Skeletal muscle satellite cell (primary cell): ENCODE measurements at regions not wholly inside any gene's neighbourhood (a gene's known extent, or its start where the extent isn't known, plus 50 kb on each side); places are given as distances from the start of the nearest gene placed in this dataset.

Source experiments
- H3K27me3 ChIP-seq: 2 replicates; pipeline ENCODE4 v1.7.0; 2013; ENCODE audit warnings: low read length; ENCODE audit not compliant: control insufficient read depth, insufficient read depth
- H3K36me3 ChIP-seq: 2 replicates; pipeline ENCODE4 v1.7.0; 2013; ENCODE audit warnings: mild to moderate bottlenecking, control low read depth, low read length; ENCODE audit not compliant: insufficient read depth
- H3K4me1 ChIP-seq: 2 replicates; pipeline ENCODE4 v1.7.0; 2013; ENCODE audit warnings: low read length; ENCODE audit not compliant: control insufficient read depth, insufficient read depth
- H3K4me2 ChIP-seq: 2 replicates; pipeline ENCODE4 v1.7.0; 2013; ENCODE audit warnings: mild to moderate bottlenecking, low read length
- H3K4me3 ChIP-seq: 2 replicates; pipeline ENCODE4 v1.7.0; 2013; ENCODE audit warnings: low read length
- H3K9ac ChIP-seq: 2 replicates; pipeline ENCODE4 v1.7.0; 2013; ENCODE audit warnings: mild to moderate bottlenecking, low read depth, low read length, moderate library complexity
- H3K9me3 ChIP-seq: replicated peaks from 2 replicates; pipeline ENCODE4 v1.7.0; 2013; ENCODE audit warnings: mild to moderate bottlenecking, control low read depth, low read length

DNA sequence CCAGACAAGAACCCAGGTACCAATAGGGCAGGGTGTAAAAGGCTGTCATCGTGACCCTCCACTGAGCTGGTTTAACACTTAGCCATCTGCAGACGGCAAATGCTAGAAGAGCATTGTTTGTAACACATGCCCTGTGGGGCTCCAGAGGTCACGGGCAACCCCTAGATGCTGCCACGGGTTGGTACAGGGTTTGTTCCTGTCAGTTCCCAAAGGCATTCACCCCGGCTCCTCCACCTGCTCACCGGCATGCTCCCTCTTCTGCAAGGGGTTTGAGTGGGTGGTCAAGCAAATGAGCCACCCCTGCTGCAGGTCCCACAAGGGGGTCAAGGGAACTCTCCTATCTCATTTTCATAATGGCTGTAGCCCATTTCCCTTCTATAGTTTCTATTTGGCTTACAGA is 229.3 kb downstream of the ZPLD1 start:
- H3K27me3 ChIP-seq: peaks cover 45% of the 10 kb centered on the region
- no peaks in the 10 kb centered on the region for H3K4me1 ChIP-seq
- H3K4me2 ChIP-seq: no peak overlapping the region
- H3K4me3 ChIP-seq: no peak overlapping the region
- H3K9ac ChIP-seq: no peak overlapping the region
- H3K36me3 ChIP-seq: no peaks in the 10 kb centered on the region
- no peaks in the 10 kb centered on the region for H3K9me3 ChIP-seq

DNA sequence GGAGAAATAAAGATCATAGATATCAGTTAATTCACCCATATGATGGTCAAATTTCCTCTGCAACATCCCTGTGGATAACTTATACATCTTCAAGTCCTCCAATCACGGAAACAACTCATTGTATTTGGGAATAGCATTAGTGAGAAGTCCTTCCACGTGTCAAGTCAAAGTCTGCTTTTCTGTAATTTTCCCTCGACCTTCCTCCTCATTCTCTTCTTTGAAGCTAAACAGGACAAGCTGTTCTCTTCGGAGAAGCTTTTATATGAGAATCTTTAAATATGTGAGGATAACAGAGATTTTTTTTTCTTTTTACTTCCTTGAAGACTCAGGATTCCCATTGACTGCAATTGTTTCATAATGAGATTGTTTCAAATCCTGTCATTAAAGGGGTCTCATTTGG is 230.4 kb downstream of the ZPLD1 start:
- H3K9me3 ChIP-seq: no peaks in the 10 kb centered on the region
- H3K4me1 ChIP-seq: no peaks in the 10 kb centered on the region
- peaks cover 47% of the 10 kb centered on the region for H3K27me3 ChIP-seq
- H3K36me3 ChIP-seq: no peaks in the 10 kb centered on the region
- H3K4me3 ChIP-seq: no peak overlapping the region
- H3K4me2 ChIP-seq: no peak overlapping the region
- no peak overlapping the region for H3K9ac ChIP-seq

DNA sequence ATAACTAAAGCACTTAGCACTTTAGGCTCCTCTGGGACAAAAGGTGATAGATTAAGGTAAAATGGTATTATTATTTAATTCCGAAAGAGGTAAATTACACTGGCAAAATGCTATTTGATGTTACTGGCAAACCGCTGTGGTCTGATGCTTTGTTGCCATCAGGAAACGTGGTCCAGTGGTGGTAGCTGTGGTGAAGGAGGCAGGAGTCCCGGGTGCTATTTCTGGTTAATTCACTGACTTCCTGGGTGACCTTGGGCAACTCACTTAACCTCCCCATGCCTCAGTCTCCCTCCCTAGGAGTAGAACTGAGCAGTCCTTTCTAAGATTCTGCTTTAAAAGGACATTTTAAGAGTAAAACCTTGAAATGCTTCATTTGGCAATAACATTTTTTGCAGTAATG is 233.4 kb downstream of the ZPLD1 start:
- H3K9me3 ChIP-seq: no peaks in the 10 kb centered on the region
- peaks cover 49% of the 10 kb centered on the region for H3K27me3 ChIP-seq
- no peak overlapping the region for H3K4me2 ChIP-seq
- no peak overlapping the region for H3K9ac ChIP-seq
- H3K4me3 ChIP-seq: no peak overlapping the region
- no peaks in the 10 kb centered on the region for H3K4me1 ChIP-seq
- no peaks in the 10 kb centered on the region for H3K36me3 ChIP-seq

DNA sequence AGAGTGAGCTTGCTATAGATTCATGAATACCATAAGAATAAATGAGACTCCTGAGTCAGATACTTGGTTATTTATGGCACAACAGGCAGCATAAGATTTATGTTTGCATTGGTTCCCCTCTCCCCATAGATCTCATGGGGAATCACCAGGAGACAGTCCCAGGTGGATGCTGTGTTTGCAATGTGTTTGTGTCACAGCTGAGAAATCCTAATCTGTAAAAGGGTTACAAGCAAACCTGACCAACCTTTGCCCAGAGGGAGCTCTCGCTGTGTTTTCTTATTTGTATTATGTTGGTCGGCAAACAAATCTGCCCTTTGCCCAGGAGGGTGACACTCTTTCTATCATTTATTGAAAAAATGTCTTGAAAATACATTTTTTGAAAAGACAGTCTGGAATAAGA is 236.2 kb downstream of the ZPLD1 start:
- Histone ChIP-seq H3K4me2 (no peak overlapping the region), H3K9ac (no peak overlapping the region), H3K9me3 (no peaks in the 10 kb centered on the region), H3K27me3 (peaks cover 54% of the 10 kb centered on the region), H3K4me1 (no peaks in the 10 kb centered on the region), H3K36me3 (no peaks in the 10 kb centered on the region), H3K4me3 (no peak overlapping the region)

DNA sequence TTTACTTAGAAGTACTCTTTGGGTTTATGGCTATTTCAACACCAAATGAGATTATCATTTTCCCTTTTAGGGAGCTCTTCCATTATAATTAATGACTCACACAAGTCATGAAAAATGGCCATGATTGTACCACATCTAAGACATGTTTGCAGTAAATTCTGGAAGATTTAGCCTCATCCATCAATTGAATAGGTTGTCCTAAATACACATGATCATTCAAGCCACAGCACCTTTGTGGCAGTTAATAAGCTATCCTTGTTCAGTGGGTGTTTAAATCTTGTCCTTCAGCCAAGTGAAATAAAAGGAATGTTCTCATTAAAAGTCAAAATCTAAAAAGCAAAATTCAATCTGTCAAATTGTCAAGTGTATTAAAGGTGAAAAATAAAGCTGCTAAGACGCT is 237.5 kb downstream of the ZPLD1 start:
- Histone ChIP-seq H3K4me2 (no peak overlapping the region), H3K4me3 (no peak overlapping the region), H3K9me3 (no peaks in the 10 kb centered on the region), H3K27me3 (peaks cover 44% of the 10 kb centered on the region), H3K36me3 (no peaks in the 10 kb centered on the region), H3K4me1 (no peaks in the 10 kb centered on the region), H3K9ac (no peak overlapping the region)

DNA sequence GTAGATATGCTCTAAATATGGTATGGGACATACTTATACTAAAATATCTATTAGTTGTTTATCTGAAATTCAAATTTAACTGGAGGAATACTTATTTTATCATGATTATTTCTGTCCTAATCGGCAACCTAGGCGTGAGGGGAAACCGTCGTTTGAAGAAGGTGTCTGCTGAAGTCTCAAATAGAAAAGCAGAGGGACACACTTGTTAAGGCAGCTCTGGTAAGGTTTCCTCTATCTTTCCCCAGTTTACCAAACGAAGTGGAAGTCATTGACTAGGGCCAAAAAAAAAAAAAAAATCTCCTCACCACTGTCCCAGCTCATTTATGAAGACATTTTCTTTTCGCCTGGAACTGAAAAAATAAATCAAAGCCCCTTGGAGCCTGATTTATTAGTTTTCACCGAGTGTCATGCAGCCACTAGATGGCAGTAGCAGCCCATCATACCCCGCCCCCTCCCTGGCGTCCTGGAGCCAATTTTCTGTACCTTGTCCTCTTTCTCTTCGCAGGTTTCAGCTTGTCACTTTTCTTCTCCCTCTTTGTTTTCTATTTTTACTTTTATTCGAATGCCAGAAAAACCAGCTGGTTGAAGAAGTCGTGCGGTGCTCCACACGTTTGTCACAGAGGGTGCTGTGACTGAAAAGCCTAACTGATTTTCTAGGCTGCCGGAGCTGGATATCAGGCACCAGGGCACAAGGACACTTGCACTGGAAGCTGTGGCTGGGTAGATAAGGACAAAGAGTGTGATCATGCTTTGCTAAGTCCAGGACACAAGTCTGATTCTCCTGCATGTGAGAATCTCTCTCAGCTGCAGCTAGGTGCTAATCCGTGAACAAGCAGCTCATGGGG is 238.7 kb downstream of the ZPLD1 start:
- Histone ChIP-seq H3K36me3 (no peaks in the 10 kb centered on the region), H3K4me2 (peak overlapping the region; percentile 45), H3K4me3 (no peak overlapping the region), H3K9me3 (no peaks in the 10 kb centered on the region), H3K27me3 (peaks cover 36% of the 10 kb centered on the region), H3K9ac (no peak overlapping the region), H3K4me1 (no peaks in the 10 kb centered on the region)

DNA sequence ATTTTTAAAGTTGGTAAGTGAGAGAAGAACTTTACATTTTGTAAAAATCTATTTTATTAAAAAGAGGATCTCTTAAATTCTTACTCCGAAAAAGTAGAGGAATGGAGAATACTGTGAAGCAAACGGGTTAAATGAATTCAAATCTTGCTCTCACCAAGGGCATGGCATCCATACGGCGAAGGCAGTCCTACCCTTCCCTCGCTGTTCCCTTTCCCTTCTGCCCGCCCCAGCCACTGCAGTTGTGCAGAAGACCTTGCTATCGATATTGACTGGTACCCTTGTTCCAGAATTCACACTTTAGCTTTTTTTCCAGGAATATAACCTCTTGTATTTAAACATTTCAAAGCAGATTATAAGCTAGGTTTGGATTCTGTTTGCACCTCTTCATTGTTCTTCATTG is 239.5 kb downstream of the ZPLD1 start:
- Histone ChIP-seq H3K36me3 (no peaks in the 10 kb centered on the region), H3K4me2 (no peak overlapping the region), H3K4me1 (no peaks in the 10 kb centered on the region), H3K9ac (no peak overlapping the region), H3K9me3 (no peaks in the 10 kb centered on the region), H3K4me3 (no peak overlapping the region), H3K27me3 (peaks cover 31% of the 10 kb centered on the region)

DNA sequence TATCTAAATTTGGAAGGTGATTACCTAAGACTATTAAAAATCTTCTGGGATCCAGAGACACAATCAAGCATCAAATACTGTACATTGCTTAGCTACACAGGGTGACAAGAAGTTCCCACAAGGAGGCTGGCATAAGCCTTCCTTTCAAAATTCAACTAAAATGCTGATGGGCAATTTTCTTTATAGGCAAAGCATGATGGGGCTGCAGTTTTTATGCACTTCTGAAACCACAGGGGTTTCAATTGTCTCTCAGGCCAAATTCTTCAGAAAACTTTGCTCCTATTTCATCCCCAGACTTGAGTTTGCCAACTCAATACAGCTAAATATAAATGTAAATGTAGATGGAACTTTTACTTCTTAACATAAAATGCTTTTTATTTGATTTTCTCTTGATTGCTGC is 241.6 kb downstream of the ZPLD1 start:
- Histone ChIP-seq H3K9me3 (no peaks in the 10 kb centered on the region), H3K36me3 (no peaks in the 10 kb centered on the region), H3K4me2 (no peak overlapping the region), H3K4me1 (no peaks in the 10 kb centered on the region), H3K9ac (no peak overlapping the region), H3K4me3 (no peak overlapping the region), H3K27me3 (peaks cover 18% of the 10 kb centered on the region)

DNA sequence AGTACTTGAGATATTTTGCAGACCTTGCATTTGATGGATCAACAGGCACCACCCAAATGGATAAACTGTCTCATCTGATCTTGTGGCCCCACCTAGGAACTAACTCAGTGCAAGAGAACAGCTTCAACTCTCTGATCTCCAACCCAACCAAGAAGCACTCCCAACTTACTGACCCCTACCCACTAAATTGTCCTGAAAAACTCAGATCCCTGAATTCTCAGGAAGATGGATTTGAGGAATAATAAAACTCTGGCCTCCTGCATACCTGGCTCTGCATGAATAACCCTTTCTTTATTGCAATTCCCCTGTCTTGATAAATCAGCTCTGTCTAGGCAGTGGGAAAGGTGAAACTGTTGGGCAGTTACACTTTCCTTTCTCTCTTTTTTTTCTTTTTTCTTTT is 247.9 kb downstream of the ZPLD1 start:
- H3K27me3 ChIP-seq: peaks cover 11% of the 10 kb centered on the region
- H3K4me1 ChIP-seq: no peaks in the 10 kb centered on the region
- no peak overlapping the region for H3K9ac ChIP-seq
- no peaks in the 10 kb centered on the region for H3K9me3 ChIP-seq
- no peak overlapping the region for H3K4me3 ChIP-seq
- no peak overlapping the region for H3K4me2 ChIP-seq
- no peaks in the 10 kb centered on the region for H3K36me3 ChIP-seq

DNA sequence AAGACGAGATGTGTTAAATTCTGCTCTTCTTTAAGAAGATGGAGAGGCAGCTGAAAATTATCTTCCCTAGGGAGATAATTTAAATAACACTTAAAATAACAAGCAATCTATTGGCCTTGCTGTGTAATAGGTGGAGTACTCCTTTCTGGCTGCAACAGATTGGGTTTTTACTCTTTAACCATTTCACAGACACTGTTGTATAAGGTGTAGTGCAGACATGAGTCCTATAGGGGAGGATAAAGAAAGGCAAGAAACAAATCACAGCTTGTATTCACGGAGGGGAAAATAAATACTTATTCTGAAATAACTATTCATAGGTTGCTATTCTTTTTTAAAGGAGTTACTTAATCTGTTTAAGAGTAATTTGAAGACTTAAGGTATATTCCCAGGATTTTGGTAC is 252.0 kb downstream of the ZPLD1 start:
- no peaks in the 10 kb centered on the region for H3K4me1 ChIP-seq
- H3K36me3 ChIP-seq: no peaks in the 10 kb centered on the region
- H3K4me2 ChIP-seq: no peak overlapping the region
- H3K9ac ChIP-seq: no peak overlapping the region
- no peak overlapping the region for H3K4me3 ChIP-seq
- H3K27me3 ChIP-seq: peaks cover 9% of the 10 kb centered on the region
- no peaks in the 10 kb centered on the region for H3K9me3 ChIP-seq

DNA sequence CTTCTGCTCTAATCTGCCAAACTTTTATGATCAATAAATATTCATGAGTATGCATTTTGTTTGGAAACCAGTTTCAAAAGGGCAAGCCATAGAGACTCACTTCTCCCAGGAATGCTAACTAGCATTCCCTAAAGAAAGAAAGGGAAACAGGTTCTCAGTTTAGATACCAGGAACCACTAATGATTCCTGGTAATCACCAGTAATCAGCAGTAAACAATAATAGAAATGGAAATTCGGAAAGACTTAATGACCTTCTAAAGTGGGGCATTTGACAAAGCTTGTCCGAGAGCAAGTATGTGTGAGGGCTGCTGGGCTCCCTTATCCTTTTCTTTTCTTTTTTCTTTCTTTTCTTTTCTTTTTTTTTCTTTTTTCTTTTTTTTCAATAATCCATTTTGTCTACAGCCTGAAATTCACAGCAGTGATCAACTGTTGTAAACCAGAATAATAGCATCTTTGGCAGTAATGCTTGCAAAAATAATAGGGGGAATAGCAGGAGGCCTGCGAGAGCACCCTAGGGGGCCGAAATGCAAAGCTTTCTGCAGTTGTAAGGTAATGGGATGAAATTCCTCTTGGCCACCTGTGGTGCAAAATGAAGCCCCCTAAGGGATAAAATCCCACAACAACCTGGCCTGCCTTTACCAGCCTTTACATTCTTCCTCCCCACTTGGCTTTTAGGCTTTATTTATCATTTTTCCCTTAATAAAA is 253.2 kb downstream of the ZPLD1 start:
- Histone ChIP-seq H3K9ac (no peak overlapping the region), H3K9me3 (no peaks in the 10 kb centered on the region), H3K4me2 (no peak overlapping the region), H3K36me3 (no peaks in the 10 kb centered on the region), H3K4me3 (no peak overlapping the region), H3K4me1 (no peaks in the 10 kb centered on the region), H3K27me3 (peaks cover 4% of the 10 kb centered on the region)

DNA sequence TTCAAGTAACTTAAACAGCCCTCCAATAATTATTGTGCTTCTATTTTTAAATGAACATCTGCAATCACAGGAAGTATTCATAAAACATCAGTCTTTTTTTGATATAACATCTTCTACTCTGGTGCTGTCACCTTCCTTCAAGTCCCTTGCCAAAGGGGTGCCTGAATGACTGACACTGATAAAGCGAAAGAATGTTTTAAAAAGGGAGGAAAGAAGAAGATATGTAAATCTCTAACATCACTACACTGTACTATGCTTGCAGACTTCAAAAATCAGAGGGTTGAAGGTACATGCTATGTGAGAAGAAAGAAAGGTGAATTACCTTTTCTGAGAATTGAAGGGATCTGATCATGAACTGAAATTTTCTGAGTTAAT is 253.7 kb downstream of the ZPLD1 start:
- peaks cover 4% of the 10 kb centered on the region for H3K27me3 ChIP-seq
- H3K36me3 ChIP-seq: no peaks in the 10 kb centered on the region
- H3K9ac ChIP-seq: no peak overlapping the region
- no peaks in the 10 kb centered on the region for H3K9me3 ChIP-seq
- no peaks in the 10 kb centered on the region for H3K4me1 ChIP-seq
- H3K4me2 ChIP-seq: no peak overlapping the region
- no peak overlapping the region for H3K4me3 ChIP-seq
